HG02970 (cell line): ENCODE measurements at regions not wholly inside any gene's neighbourhood (a gene's known extent, or its start where the extent isn't known, plus 50 kb on each side); places are given as distances from the start of the nearest gene placed in this dataset.

Experiments
- ATAC-seq: cut with Tn5 transposase; IDR thresholded peaks from one replicate; pipeline ENCODE4 v1.9.1; 2021; ENCODE audit warnings: mild to moderate bottlenecking, moderate library complexity, moderate number of reproducible peaks; ENCODE audit not compliant: unreplicated experiment, low FRiP score

GRCh38 chr10:129030996-129031843 lies 435.8 kb upstream of the MGMT start:
- no peak for ATAC-seq

GRCh38 chr10:129031844-129032150 lies 435.2 kb upstream of the MGMT start:
- no peak for ATAC-seq

GRCh38 chr10:129032372-129033313 lies 434.4 kb upstream of the MGMT start:
- no peak for ATAC-seq

- ATAC-seq = no peak
Observed at GRCh38 chr10:129033340-129033739, 433.7 kb upstream of the MGMT start.

GRCh38 chr10:129033790-129034272 lies 433.2 kb upstream of the MGMT start:
- no peak for ATAC-seq

- no peak for ATAC-seq
Observed at GRCh38 chr10:129035052-129035827, 431.8 kb upstream of the MGMT start.

GRCh38 chr10:129038522-129038921 lies 428.5 kb upstream of the MGMT start:
- no peak for ATAC-seq

- no peak for ATAC-seq
Observed at GRCh38 chr10:129039406-129040370, 427.4 kb upstream of the MGMT start.

- no peak for ATAC-seq
Observed at GRCh38 chr10:129040377-129040776, 426.7 kb upstream of the MGMT start.

GRCh38 chr10:129041916-129042315 lies 425.1 kb upstream of the MGMT start:
- ATAC-seq = no peak

- no peak for ATAC-seq
Observed at GRCh38 chr10:129042776-129043595, 424.1 kb upstream of the MGMT start.

- no peak for ATAC-seq
Observed at GRCh38 chr10:129043691-129044090, 423.4 kb upstream of the MGMT start.

- ATAC-seq = no peak
Observed at GRCh38 chr10:129045599-129045998, 421.4 kb upstream of the MGMT start.

- no peak for ATAC-seq
Observed at GRCh38 chr10:129046065-129046681, 420.9 kb upstream of the MGMT start.

GRCh38 chr10:129046962-129047361 lies 420.1 kb upstream of the MGMT start:
- no peak for ATAC-seq

GRCh38 chr10:129047600-129047999 lies 419.4 kb upstream of the MGMT start:
- ATAC-seq = no peak

GRCh38 chr10:129048513-129048912 lies 418.5 kb upstream of the MGMT start:
- no peak for ATAC-seq

GRCh38 chr10:129049501-129049900 lies 417.5 kb upstream of the MGMT start:
- ATAC-seq = no peak
